ENCODE measurements at regions not wholly inside any gene's neighbourhood (a gene's known extent, or its start where the extent isn't known, plus 50 kb on each side); places are given as distances from the start of the nearest gene placed in this dataset.
"Not testable (repeated sequence)": the region's sequence is repeated elsewhere in the genome, so short reads cannot be mapped to it uniquely, and the experiment has no call there.

DNA sequence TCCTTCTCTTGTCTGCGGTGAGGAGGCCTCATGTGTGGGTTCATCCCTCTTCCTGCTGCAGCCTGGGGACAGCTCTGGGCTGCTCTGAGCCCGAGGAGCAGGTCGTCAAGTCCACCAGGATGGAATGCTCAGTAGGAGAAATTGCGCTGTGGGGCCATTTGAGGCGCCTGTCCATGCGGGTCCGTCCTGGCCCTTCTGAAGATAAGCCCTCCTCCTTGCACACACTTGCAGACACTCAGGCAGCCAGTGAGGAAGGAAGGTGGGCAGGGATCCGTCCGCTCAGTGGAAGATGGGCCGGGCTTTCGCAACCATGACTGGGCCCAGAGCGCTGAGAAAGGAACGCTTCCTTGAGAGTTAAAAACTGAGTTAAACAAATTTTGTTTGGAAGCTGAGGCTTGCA, 356.8 kb downstream of the GLRX3 start:
- no peak for DNase-seq

GRCh38 chr10:130493446-130494145, 357.4 kb downstream of the GLRX3 start:
- DNase-seq: no peak

GRCh38 chr10:130495116-130495862, 359.1 kb downstream of the GLRX3 start:
- no peak for DNase-seq

DNA sequence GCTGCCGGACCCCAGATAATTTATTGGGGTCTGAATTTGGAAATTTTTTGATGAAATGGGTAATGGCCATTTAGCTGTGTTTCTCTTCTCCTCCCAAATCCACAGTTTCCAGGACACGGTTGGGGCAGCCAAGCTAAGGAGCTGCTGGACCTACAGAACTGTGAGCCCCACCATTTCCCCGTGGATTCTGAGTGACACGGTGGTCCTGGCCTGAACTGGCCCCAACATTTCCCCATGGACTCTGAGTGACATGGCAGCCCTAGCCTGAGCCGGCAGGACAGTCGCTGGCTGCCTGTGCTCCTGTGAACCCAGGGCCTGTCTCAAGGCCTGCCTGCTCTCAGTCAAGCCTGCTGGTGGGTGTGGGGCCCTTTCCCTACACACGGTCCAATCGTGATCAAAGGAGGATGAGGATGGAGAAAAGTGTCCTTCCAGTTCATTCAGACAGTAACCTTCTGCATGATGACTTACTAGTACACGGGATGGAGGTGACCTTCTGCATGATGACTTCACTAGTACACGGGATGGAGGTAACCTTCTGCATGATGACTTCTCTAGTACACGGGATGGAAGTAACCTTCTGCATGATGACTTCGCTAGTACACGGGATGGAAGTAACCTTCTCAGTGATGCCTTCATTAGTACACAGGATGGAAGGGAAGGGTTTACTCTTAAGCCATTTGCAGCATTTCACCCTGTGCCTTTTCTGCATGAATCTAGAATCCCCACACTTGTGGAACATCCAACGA, 359.9 kb downstream of the GLRX3 start:
- DNase-seq: no peak

DNA sequence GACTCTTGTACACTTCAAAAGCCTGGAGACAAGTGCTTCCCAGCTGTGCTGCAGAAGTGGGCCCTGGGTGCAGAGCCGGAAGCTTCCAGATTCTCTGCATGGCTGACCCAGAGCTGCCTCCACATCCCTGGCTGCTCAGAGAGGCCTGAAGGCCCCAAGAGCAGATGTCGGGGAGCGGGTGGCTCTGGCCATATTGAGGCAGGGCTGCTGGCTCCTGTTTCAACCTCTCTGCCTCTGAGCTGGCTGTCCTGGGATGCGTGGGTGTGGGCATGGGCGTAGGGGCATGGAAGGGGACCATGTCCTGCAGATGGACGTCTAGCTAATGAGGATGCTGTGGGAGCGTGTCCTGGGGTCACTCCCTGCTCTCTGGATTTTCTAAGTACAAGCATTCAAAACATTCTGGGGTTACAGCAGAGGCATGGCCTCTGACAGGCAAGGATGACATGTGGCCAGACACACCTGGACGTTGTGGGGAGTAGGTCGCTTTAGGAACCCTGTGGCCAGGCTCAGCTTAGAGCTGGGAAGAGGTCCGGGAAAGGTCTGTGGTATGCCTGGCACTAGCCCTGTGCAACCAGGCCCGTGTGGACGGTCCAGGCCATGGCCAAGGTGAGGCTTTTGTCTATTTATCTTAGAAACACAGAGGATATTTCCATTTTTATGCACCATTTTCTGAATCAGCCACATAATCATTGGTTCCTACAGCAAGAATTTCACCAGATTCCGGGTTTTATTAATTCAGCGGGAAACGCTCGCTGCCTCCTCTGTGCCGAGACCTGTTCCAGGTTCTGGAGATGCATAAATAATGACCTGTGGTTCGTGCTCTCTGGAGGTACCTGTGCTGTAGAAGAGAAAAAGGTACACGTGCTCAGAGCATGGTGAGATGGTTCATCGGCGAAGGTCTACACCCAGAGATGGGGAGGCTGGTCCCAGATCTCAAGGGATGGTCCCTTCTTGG, 361.1 kb downstream of the GLRX3 start:
- DNase-seq: no peak

GRCh38 chr10:130498042-130498441, 361.9 kb downstream of the GLRX3 start:
- no peak for DNase-seq

DNA sequence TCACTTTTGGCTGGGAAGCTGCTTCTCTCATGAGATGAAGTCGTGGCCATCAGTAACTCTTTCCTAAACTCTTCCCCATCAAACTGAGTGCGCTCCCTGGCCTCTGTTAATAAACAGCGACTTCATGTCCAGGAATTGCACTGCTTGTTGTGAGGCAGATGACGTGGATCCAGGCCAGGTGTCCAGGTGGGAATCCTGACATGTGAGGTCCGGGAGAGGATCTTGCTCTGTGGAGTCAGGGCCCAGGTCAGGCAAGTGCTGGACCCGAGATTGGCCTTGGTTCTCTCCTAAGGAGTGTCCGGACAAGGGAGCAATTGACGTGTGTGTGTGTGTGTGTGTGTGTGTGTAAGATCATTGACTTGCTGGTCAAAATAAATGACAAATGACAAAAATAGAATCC, 362.7 kb downstream of the GLRX3 start:
- no peak for DNase-seq

GRCh38 chr10:130499541-130499940, 363.4 kb downstream of the GLRX3 start:
- DNase-seq: no peak

DNA sequence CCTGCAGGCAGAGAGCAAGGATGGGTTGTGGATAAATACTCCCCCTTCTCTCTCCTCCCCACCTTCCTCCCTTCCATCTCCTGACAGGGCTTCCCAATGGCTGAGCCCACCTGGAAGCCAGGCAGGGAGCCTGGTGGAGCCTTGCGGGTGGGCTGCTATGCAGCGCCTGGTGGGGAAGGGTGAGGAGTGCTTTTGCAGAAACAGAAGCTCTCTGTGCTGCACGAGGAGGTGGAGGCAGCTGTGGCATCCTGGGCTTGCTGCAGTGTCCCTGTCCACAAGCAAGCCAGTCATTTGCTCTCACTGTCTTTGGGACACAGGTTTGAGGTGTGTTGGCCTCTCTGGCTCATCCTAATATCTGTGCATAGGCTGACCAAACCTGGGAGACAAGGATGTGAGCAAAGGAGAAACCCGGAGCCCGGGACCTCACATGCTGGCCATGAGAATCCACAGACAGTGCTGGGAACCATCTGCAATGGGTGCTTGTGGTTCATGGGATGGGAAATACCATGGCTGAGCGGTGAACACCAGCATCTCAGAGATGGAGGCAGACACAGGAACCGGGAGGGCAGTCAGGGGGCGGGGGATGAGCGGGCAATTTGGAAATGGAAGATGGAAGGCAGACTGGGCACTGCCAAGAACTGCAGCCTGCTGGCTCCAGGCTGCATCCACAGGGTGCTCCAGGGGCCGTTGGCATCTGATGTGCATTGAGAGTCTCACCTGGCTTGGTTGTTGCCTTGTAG, 364.2 kb downstream of the GLRX3 start:
- no peak for DNase-seq

- DNase-seq: no peak
Measured at GRCh38 chr10:130507461-130507860, 371.3 kb downstream of the GLRX3 start.

DNA sequence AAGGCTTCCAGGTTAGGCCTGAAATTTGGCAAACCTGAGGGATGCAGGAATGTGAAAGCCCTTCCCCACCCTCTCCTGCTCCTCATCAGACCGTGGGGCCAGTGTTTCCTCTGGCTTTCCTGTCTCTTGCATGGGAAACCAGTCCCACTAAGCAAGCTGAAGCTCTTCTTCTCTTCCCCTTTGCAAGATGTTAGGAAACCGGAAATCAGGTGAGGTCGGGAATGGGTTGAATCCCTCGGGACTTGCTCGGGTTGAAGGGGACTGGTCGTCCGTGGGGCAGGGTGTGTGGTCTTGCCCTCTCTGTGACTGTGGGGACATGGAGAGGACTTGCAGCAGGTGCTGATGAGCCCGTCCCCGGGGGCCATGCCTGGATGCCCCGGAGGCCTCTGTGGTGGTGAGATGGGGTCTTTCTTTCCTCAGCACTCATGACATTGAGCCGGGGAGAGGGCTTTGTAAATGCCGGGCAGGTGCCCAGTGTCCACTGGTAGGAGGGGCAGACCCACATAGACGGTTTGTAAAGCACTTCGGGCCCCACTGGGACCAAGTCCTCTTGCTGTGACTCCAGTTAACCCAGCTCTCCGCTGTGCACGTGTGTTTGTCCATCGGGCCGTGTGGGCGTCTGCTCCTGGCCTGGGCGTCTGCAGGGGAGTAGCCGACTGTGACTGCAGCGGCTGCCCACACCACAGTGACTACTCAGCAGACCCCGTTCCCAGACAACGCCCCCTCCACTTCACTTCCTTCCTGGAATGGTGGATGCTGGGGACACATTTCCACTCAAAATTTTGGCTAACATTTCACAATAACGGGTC, 373.9 kb downstream of the GLRX3 start:
- DNase-seq: no peak

GRCh38 chr10:130510755-130511154, 374.6 kb downstream of the GLRX3 start:
- DNase-seq: no peak

GRCh38 chr10:130511766-130512165, 375.6 kb downstream of the GLRX3 start:
- no peak for DNase-seq

DNA sequence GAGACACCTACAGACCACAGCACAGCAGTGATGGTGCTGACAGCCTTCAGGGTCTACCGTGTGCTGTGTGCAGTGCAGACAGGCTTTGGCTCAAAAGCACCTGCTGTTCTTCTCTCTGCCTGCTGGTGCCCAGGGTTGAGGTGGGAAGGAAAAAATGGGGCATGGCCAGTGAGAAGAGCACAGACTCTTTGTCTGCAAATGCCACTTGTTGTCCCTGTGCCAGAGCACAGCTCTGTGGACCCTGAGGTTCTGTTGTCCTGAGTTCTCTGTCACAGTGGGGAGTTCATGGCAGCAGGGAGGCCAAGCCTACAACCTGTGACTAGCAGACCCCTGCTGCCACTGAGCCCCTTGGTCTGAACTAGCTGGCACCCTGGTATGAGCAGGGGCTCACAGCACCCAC, 376.7 kb downstream of the GLRX3 start:
- DNase-seq: no peak

- DNase-seq: no peak
Measured at GRCh38 chr10:130513686-130514476, 377.7 kb downstream of the GLRX3 start.

DNA sequence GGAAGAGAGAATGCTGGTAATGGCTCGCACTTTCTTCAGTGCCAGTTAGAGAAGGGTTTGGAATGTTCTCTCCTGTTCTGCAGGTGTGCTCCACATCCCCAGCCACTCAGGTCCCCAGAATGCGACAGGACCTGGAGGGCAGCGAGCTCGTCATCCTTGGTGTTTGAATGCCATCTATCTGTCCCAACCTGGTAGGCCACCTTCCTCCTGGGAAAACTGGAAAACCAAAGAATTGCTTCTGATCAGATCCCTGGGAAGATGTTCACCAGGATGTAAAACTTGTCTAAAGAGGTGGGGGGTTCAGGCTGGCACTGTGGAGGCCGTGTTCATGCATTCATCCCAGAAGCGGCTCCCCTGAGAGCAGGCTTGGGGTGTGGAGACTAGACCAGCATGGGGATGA, 379.5 kb downstream of the GLRX3 start:
- DNase-seq: no peak

DNA sequence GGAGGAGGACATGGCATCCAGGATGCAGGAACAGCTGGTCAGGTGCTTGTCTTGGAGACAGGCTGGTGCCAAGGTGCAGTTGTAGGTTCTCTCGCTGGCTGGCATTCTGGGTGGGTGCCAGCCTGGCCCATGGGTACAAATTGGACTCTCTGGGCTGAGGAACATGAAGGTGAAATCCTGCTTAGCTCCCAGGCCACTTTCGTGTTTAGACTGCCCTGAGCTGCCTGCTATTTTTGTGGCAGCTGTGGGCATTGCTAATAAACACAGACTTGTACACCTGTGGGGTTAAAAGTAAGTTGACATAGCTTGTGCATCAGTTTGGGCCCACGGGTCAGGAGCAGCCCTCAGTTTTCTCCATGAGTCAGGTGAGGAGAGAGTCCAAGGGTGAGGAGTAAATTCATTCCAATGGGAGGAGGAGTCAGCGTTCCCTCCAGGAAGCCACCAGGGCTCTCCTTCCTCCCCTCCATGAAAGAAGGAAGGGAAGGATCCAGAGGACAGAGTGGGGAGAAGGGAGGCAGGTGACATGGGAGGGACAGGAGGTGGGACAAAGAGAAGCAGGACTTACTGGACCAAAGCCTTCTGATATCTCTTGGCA, 380.0 kb downstream of the GLRX3 start:
- no peak for DNase-seq

GRCh38 chr10:130518921-130519320, 382.7 kb downstream of the GLRX3 start:
- not testable (repeated sequence) for DNase-seq

- no peak for DNase-seq
Measured at GRCh38 chr10:130519791-130520190, 383.6 kb downstream of the GLRX3 start.

- DNase-seq: no peak
Measured at GRCh38 chr10:130531312-130531711, 395.1 kb downstream of the GLRX3 start.

All from NCI-H146 (cell line).